HUES6 (cell line): ENCODE measurements at regions not wholly inside any gene's neighbourhood (a gene's known extent, or its start where the extent isn't known, plus 50 kb on each side); places are given as distances from the start of the nearest gene placed in this dataset.

Source experiments
- H3K27ac ChIP-seq: 2 replicates; pipeline ENCODE4 v1.7.0; 2013; ENCODE audit warnings: low read depth, mild to moderate bottlenecking, low read length, inconsistent platforms
- H3K27me3 ChIP-seq: 2 replicates; pipeline ENCODE4 v1.6.1; 2013; ENCODE audit warnings: low read length; ENCODE audit not compliant: control insufficient read depth, insufficient read depth
- H3K36me3 ChIP-seq: 2 replicates; pipeline ENCODE4 v1.6.1; 2013; ENCODE audit warnings: low read length; ENCODE audit not compliant: control insufficient read depth, insufficient read depth
- H3K4me1 ChIP-seq: 2 replicates; pipeline ENCODE4 v1.6.1; 2013; ENCODE audit warnings: low read length; ENCODE audit not compliant: control insufficient read depth, insufficient read depth
- H3K4me3 ChIP-seq: 2 replicates; pipeline ENCODE4 v1.5.1; 2013; ENCODE audit warnings: low read depth, low read length
- H3K9ac ChIP-seq: one replicate; pipeline ENCODE4 v1.6.1; 2013; ENCODE audit warnings: mild to moderate bottlenecking, low read length
- H3K9me3 ChIP-seq: 2 replicates; pipeline ENCODE4 v1.6.1; 2013; ENCODE audit warnings: low read depth, low read length; ENCODE audit not compliant: control insufficient read depth, insufficient read depth

- Histone ChIP-seq H3K4me1 (no peaks in the 10 kb centered on the region), H3K9me3 (no peaks in the 10 kb centered on the region), H3K27ac (no peak overlapping the region), H3K9ac (no peak overlapping the region), H3K36me3 (no peaks in the 10 kb centered on the region), H3K27me3 (no peaks in the 10 kb centered on the region), H3K4me3 (no peak overlapping the region)
These were observed 1287.6 kb downstream of the EFNB2 start for GRCh38 chr13:105247830-105248229.

- Histone ChIP-seq H3K9me3 (no peaks in the 10 kb centered on the region), H3K36me3 (no peaks in the 10 kb centered on the region), H3K4me1 (no peaks in the 10 kb centered on the region), H3K9ac (no peak overlapping the region), H3K4me3 (no peak overlapping the region), H3K27me3 (no peaks in the 10 kb centered on the region), H3K27ac (no peak overlapping the region)
These were observed 1295.1 kb downstream of the EFNB2 start for GRCh38 chr13:105240371-105240770.

GRCh38 chr13:105232439-105232838 is 1303.0 kb downstream of the EFNB2 start:
- H3K4me3 ChIP-seq, result no peak overlapping the region
- H3K27me3 ChIP-seq, result no peaks in the 10 kb centered on the region
- no peaks in the 10 kb centered on the region for H3K4me1 ChIP-seq
- H3K36me3 ChIP-seq, result no peaks in the 10 kb centered on the region
- H3K9ac ChIP-seq, result no peak overlapping the region
- H3K9me3 ChIP-seq, result no peaks in the 10 kb centered on the region
- H3K27ac ChIP-seq, result no peak overlapping the region

- H3K9ac ChIP-seq, result no peak overlapping the region
- no peaks in the 10 kb centered on the region for H3K27me3 ChIP-seq
- no peaks in the 10 kb centered on the region for H3K9me3 ChIP-seq
- H3K27ac ChIP-seq, result no peak overlapping the region
- no peak overlapping the region for H3K4me3 ChIP-seq
- no peaks in the 10 kb centered on the region for H3K36me3 ChIP-seq
- H3K4me1 ChIP-seq, result no peaks in the 10 kb centered on the region
These were observed 1303.5 kb downstream of the EFNB2 start for GRCh38 chr13:105232006-105232405.

- Histone ChIP-seq H3K27ac (no peak overlapping the region), H3K27me3 (no peaks in the 10 kb centered on the region), H3K9me3 (no peaks in the 10 kb centered on the region), H3K4me1 (no peaks in the 10 kb centered on the region), H3K36me3 (no peaks in the 10 kb centered on the region), H3K9ac (no peak overlapping the region), H3K4me3 (no peak overlapping the region)
These were observed 1303.9 kb downstream of the EFNB2 start for GRCh38 chr13:105231579-105231978.

GRCh38 chr13:105220881-105221280 is 1314.6 kb downstream of the EFNB2 start:
- Histone ChIP-seq H3K27me3 (no peaks in the 10 kb centered on the region), H3K4me1 (no peaks in the 10 kb centered on the region), H3K4me3 (no peak overlapping the region), H3K27ac (no peak overlapping the region), H3K9ac (no peak overlapping the region), H3K9me3 (no peaks in the 10 kb centered on the region), H3K36me3 (no peaks in the 10 kb centered on the region)

GRCh38 chr13:105220063-105220462 is 1315.4 kb downstream of the EFNB2 start:
- Histone ChIP-seq H3K4me1 (no peaks in the 10 kb centered on the region), H3K4me3 (no peak overlapping the region), H3K27me3 (no peaks in the 10 kb centered on the region), H3K9me3 (no peaks in the 10 kb centered on the region), H3K9ac (no peak overlapping the region), H3K27ac (no peak overlapping the region), H3K36me3 (no peaks in the 10 kb centered on the region)

GRCh38 chr13:105219651-105220050 is 1315.8 kb downstream of the EFNB2 start:
- Histone ChIP-seq H3K9ac (no peak overlapping the region), H3K36me3 (no peaks in the 10 kb centered on the region), H3K9me3 (no peaks in the 10 kb centered on the region), H3K27ac (no peak overlapping the region), H3K27me3 (no peaks in the 10 kb centered on the region), H3K4me1 (no peaks in the 10 kb centered on the region), H3K4me3 (no peak overlapping the region)

GRCh38 chr13:105213512-105213911 is 1322.0 kb downstream of the EFNB2 start:
- H3K27me3 ChIP-seq, result no peaks in the 10 kb centered on the region
- H3K36me3 ChIP-seq, result no peaks in the 10 kb centered on the region

GRCh38 chr13:105207572-105208293 is 1327.7 kb downstream of the EFNB2 start:
- no peaks in the 10 kb centered on the region for H3K36me3 ChIP-seq
- H3K9ac ChIP-seq, result no peak overlapping the region
- no peaks in the 10 kb centered on the region for H3K4me1 ChIP-seq
- no peaks in the 10 kb centered on the region for H3K9me3 ChIP-seq
- no peak overlapping the region for H3K4me3 ChIP-seq
- no peak overlapping the region for H3K27ac ChIP-seq
- H3K27me3 ChIP-seq, result no peaks in the 10 kb centered on the region

More at GRCh38 chr13:105213512-105213911, 1322.0 kb downstream of the EFNB2 start:
- Histone ChIP-seq H3K9ac (no peak overlapping the region), H3K27ac (no peak overlapping the region), H3K4me3 (no peak overlapping the region), H3K4me1 (no peaks in the 10 kb centered on the region), H3K9me3 (no peaks in the 10 kb centered on the region)

- no peak overlapping the region for H3K4me3 ChIP-seq
- no peaks in the 10 kb centered on the region for H3K4me1 ChIP-seq
- H3K27ac ChIP-seq, result no peak overlapping the region
- H3K36me3 ChIP-seq, result no peaks in the 10 kb centered on the region
- H3K9ac ChIP-seq, result no peak overlapping the region
- H3K27me3 ChIP-seq, result no peaks in the 10 kb centered on the region
- no peaks in the 10 kb centered on the region for H3K9me3 ChIP-seq
These were observed 1333.1 kb downstream of the EFNB2 start for GRCh38 chr13:105202354-105202753.
